ENCODE measurements at regions not wholly inside any gene's neighbourhood (a gene's known extent, or its start where the extent isn't known, plus 50 kb on each side); places are given as distances from the start of the nearest gene placed in this dataset.
"Not testable (repeated sequence)": the region's sequence is repeated elsewhere in the genome, so short reads cannot be mapped to it uniquely, and the experiment has no call there.

DNA sequence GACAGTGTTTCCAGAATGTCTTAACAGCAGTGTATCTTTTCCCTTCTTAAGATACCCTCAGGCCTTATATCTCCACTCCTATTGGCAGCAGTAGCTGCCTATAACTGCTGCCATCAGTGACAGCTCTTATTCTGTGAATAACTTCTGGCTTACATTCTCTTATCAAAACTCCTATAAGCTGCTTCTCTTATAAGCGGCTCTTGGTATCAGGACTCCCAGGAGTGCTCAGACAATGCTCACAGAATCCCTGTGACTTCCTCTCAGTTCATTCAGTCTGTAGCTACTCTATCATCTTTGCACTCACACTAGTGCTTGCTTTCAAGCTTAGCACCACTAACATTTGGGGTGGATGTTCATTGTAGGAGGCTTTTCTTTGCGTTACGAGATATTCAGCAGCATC is 143.7 kb upstream of the CDH7 start:
- no peaks in the 10 kb centered on the region for H3K79me2 ChIP-seq (ENCODE audit: control insufficient read depth, low read length)
- H3F3A ChIP-seq (ENCODE audit: control insufficient read depth, insufficient read depth) = no peaks in the 10 kb centered on the region
- no peak for TF ChIP-seq EZH2phosphoT487 (IDR thresholded peaks at IDR 0.05; ENCODE audit: borderline replicate concordance, low read length)
- TF ChIP-seq CTCF (IDR thresholded peaks at IDR 0.05; ENCODE audit: low read depth, low read length, poor library complexity, severe bottlenecking) = no peak
- no peak overlapping the region for H3K4me2 ChIP-seq (ENCODE audit: low read length)
- no peak overlapping the region for H3K27ac ChIP-seq (ENCODE audit: low read depth, low read length)
- H3K27me3 ChIP-seq (ENCODE audit: control insufficient read depth, low read length) = no peaks in the 10 kb centered on the region
- no peaks in the 10 kb centered on the region for H3K4me1 ChIP-seq (ENCODE audit: control insufficient read depth, low read length)
- H4K20me1 ChIP-seq (ENCODE audit: control insufficient read depth, insufficient read depth, low read depth, low read length) = no peaks in the 10 kb centered on the region
- H3K4me3 ChIP-seq (ENCODE audit: low read length) = no peak overlapping the region
- no peaks in the 10 kb centered on the region for H3K9me2 ChIP-seq (replicated peaks; ENCODE audit: control insufficient read depth, low read length)
- H3K9me3 ChIP-seq (ENCODE audit: control insufficient read depth, insufficient read depth, low read length) = no peaks in the 10 kb centered on the region
- no peaks in the 10 kb centered on the region for H3K36me3 ChIP-seq (ENCODE audit: control insufficient read depth, low read length)

DNA sequence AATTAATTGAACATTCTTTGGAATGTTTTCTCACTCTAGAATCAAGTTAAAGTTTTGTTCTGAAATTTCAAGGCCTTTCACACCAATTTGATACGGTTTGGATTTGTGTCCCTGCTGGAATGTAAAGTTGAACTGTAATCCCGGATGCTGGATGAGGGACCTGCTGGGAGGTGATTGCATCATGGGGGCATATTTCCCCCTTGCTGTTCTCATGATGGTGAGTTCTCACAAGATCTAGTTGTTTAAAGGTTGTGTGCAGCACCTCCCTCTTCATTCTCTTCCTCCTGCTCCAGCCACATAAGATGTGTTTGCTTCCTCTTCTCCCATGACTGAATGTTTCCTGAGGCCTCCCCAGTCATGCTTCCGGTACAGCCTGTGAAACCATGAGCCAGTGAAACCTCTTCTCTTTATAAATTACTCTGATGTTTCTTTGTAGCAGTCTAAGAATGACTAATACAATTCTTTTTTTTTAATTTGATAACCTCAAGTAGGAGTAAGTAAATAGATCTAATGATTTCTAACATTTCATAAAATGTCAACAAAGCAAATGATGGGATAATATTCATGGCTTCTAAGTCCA is 144.2 kb upstream of the CDH7 start:
- TF ChIP-seq CTCF (IDR thresholded peaks at IDR 0.05; ENCODE audit: low read depth, low read length, poor library complexity, severe bottlenecking) (no peak), EZH2phosphoT487 (IDR thresholded peaks at IDR 0.05; ENCODE audit: borderline replicate concordance, low read length) (no peak)
- no peaks in the 10 kb centered on the region for H3K79me2 ChIP-seq (ENCODE audit: control insufficient read depth, low read length)
- H4K20me1 ChIP-seq (ENCODE audit: control insufficient read depth, insufficient read depth, low read depth, low read length) = no peaks in the 10 kb centered on the region
- no peaks in the 10 kb centered on the region for H3F3A ChIP-seq (ENCODE audit: control insufficient read depth, insufficient read depth)
- H3K27me3 ChIP-seq (ENCODE audit: control insufficient read depth, low read length) = no peaks in the 10 kb centered on the region
- no peaks in the 10 kb centered on the region for H3K36me3 ChIP-seq (ENCODE audit: control insufficient read depth, low read length)
- no peak overlapping the region for H3K4me2 ChIP-seq (ENCODE audit: low read length)
- H3K4me1 ChIP-seq (ENCODE audit: control insufficient read depth, low read length) = no peaks in the 10 kb centered on the region
- no peak overlapping the region for H3K4me3 ChIP-seq (ENCODE audit: low read length)
- no peak overlapping the region for H3K27ac ChIP-seq (ENCODE audit: low read depth, low read length)
- no peaks in the 10 kb centered on the region for H3K9me3 ChIP-seq (ENCODE audit: control insufficient read depth, insufficient read depth, low read length)
- H3K9me2 ChIP-seq (replicated peaks; ENCODE audit: control insufficient read depth, low read length) = no peaks in the 10 kb centered on the region

DNA sequence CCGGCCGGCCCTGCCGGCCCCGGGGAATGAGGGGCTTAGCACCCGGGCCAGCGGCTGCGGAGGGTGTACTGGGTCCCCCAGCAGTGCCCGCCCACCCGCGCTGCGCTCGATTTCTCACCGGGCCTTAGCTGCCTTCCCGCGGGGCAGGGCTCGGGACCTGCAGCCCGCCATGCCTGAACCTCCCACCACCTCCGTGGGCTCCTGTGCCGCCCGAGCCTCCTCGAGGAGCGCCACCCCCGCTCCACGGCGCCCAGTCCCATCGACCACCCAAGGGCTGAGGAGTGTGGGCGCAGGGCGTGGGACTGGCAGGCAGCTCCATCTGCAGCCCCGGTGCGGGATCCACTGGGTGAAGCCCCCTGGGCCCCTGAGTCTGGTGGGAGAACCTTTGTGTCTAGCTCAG is 145.5 kb upstream of the CDH7 start:
- H3K4me1 ChIP-seq (ENCODE audit: control insufficient read depth, low read length); H4K20me1 ChIP-seq (ENCODE audit: control insufficient read depth, insufficient read depth, low read depth, low read length); H3F3A ChIP-seq (ENCODE audit: control insufficient read depth, insufficient read depth); H3K9me3 ChIP-seq (ENCODE audit: control insufficient read depth, insufficient read depth, low read length); H3K4me3 ChIP-seq (ENCODE audit: low read length); H3K79me2 ChIP-seq (ENCODE audit: control insufficient read depth, low read length); H3K27me3 ChIP-seq (ENCODE audit: control insufficient read depth, low read length); H3K36me3 ChIP-seq (ENCODE audit: control insufficient read depth, low read length); H3K4me2 ChIP-seq (ENCODE audit: low read length); H3K27ac ChIP-seq (ENCODE audit: low read depth, low read length); H3K9me2 ChIP-seq (replicated peaks; ENCODE audit: control insufficient read depth, low read length): not testable (repeated sequence)

- H3K4me2 ChIP-seq (ENCODE audit: low read length) = no peak overlapping the region
- no peaks in the 10 kb centered on the region for H3K9me3 ChIP-seq (ENCODE audit: control insufficient read depth, insufficient read depth, low read length)
- H3K4me1 ChIP-seq (ENCODE audit: control insufficient read depth, low read length) = no peaks in the 10 kb centered on the region
Measured at GRCh38 chr18:65601775-65602174, 149.0 kb upstream of the CDH7 start.

More at GRCh38 chr18:65601775-65602174, 149.0 kb upstream of the CDH7 start:
- Histone ChIP-seq H3K79me2 (ENCODE audit: control insufficient read depth, low read length) (no peaks in the 10 kb centered on the region), H4K20me1 (ENCODE audit: control insufficient read depth, insufficient read depth, low read depth, low read length) (no peaks in the 10 kb centered on the region), H3F3A (ENCODE audit: control insufficient read depth, insufficient read depth) (no peaks in the 10 kb centered on the region), H3K27ac (ENCODE audit: low read depth, low read length) (no peak overlapping the region), H3K4me3 (ENCODE audit: low read length) (no peak overlapping the region), H3K9me2 (replicated peaks; ENCODE audit: control insufficient read depth, low read length) (no peaks in the 10 kb centered on the region), H3K36me3 (ENCODE audit: control insufficient read depth, low read length) (no peaks in the 10 kb centered on the region), H3K27me3 (ENCODE audit: control insufficient read depth, low read length) (no peaks in the 10 kb centered on the region)
- TF ChIP-seq EZH2phosphoT487 (IDR thresholded peaks at IDR 0.05; ENCODE audit: borderline replicate concordance, low read length) = no peak
- no peak for TF ChIP-seq CTCF (IDR thresholded peaks at IDR 0.05; ENCODE audit: low read depth, low read length, poor library complexity, severe bottlenecking)
